ENCODE measurements at regions not wholly inside any gene's neighbourhood (a gene's known extent, or its start where the extent isn't known, plus 50 kb on each side); places are given as distances from the start of the nearest gene placed in this dataset.
A peak's percentile ranks its signal among the peaks of the same experiment; 100 is the strongest.

DNA sequence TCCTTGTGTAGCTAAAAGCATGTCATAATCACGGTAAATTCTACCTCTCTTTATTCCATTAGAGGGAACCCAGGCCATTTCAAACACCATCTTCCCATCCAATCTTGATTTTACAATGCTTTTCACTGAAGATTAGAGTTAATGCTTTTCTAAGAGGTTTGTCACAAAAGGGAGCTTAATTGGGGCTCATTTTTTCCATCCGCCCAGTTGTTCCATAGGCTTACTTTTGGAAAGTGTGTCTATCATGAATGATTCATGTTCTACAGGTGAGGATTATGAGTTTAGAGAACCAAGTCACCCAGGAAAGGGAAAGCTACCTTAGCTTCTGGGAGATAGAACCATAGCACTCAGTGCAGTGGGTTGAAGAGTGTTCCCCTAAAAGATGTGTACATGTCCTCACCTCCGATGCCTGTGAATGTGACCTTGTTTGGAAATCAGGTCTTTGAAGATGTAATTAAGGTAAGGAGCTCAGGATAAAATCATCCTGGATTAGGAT is 286.9 kb upstream of the RUNX1 start:
- 92 to 97% (median 94%) methylated on average over 3 of the region's 3 CpGs for WGBS, 4 donors
- no peak overlapping the region for H3K4me3 ChIP-seq
- H3K9me3 ChIP-seq (replicated peaks in 1 of 3), result no peaks in the 10 kb centered on the region
- no peaks in the 10 kb centered on the region for H3K4me1 ChIP-seq (replicated peaks in 1 of 2)
- intact Hi-C loops (cut with DNase I), result no loop called here
- no peaks in the 10 kb centered on the region for H3K36me3 ChIP-seq (replicated peaks in 1 of 2)
- no peak for TF ChIP-seq POLR2A (IDR thresholded peaks at IDR 0.05)
- TF ChIP-seq, protein P1, sequence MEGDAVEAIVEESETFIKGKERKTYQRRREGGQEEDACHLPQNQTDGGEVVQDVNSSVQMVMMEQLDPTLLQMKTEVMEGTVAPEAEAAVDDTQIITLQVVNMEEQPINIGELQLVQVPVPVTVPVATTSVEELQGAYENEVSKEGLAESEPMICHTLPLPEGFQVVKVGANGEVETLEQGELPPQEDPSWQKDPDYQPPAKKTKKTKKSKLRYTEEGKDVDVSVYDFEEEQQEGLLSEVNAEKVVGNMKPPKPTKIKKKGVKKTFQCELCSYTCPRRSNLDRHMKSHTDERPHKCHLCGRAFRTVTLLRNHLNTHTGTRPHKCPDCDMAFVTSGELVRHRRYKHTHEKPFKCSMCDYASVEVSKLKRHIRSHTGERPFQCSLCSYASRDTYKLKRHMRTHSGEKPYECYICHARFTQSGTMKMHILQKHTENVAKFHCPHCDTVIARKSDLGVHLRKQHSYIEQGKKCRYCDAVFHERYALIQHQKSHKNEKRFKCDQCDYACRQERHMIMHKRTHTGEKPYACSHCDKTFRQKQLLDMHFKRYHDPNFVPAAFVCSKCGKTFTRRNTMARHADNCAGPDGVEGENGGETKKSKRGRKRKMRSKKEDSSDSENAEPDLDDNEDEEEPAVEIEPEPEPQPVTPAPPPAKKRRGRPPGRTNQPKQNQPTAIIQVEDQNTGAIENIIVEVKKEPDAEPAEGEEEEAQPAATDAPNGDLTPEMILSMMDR (IDR thresholded peaks at IDR 0.05), result no peak
- DNase-seq, result no peak
- H3K27ac ChIP-seq, result no peak overlapping the region
- peaks cover 5% of the 10 kb centered on the region for H3K27me3 ChIP-seq

DNA sequence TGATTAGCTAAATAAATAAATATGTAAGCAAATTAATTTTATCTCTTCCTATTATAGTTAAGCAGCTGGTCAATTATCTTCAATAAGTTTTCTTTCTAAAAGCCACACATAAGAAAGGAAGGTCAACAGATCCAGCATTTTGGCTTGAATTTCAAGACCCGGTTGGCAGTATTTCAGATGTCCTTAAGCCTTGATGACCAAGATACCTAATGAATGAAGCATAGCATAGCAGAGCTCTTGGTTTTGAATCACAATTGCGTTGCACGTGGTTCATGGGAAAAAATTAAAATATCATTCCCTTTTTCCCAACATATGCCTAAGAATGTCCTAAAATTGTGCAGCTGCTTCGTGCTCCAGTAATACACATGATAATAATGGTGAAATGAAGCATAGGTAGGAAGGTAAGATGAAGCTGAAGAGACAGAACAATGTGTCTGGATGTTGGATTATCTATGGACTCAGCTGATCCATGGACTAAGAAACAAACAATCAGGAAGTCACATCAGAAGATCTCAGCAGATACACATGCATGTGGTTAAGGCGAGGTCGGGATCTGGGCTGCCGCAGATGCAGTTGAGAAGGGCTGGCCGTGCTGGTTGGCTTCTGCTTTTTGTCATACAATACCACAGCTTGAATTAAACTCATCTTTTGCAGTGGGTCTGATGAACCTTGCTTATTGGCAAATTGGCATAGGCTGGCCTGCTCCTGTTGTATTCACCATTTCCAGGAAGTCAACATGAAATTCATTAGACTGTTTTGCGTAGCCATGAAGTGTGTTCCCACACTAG is 284.9 kb upstream of the RUNX1 start:
- TF ChIP-seq, protein P1 (IDR thresholded peaks at IDR 0.05), result no peak
- no peak for TF ChIP-seq POLR2A (IDR thresholded peaks at IDR 0.05)
- H3K36me3 ChIP-seq (replicated peaks in 1 of 2), result no peaks in the 10 kb centered on the region
- DNase-seq, result peak in 1 of 7 donors; percentile 29
- no peaks in the 10 kb centered on the region for H3K9me3 ChIP-seq (replicated peaks in 1 of 3)
- no peaks in the 10 kb centered on the region for H3K4me1 ChIP-seq (replicated peaks in 1 of 2)
- H3K27ac ChIP-seq, result no peak overlapping the region
- no peak overlapping the region for H3K4me3 ChIP-seq
- peaks cover 5% of the 10 kb centered on the region for H3K27me3 ChIP-seq
- intact Hi-C loops (cut with DNase I), result no loop called here
- 75 to 83% (median 77%) methylated on average over 9 of the region's 9 CpGs for WGBS, 4 donors

DNA sequence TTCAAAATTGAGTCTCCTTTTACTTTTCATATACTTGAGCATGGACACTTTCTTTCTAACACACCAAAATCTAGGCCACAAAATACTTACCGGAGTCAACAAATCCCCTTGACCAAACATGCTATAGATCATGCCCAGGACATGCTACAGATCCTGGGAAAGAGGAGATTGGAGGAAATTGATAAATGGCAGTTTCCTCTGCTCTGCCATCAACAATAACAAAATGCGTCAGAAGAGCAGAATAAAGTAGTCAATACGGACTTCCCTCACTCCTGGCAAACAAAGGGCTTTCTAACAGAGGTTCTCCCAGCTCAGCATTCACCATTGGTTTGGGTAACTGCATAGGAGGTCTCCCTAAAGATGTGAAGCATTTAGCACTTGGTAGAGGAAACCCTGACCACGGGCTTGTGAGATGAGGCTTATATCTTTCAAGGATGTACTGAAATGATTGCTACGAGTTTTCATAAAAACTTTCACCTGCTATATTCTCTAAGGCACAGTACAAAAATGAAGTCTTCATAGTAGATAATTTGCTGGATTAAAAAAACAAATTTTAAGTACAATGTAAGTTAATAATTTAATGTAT is 283.8 kb upstream of the RUNX1 start:
- 68 to 81% (median 76%) methylated on average over 5 of the region's 5 CpGs for WGBS, 4 donors
- no peaks in the 10 kb centered on the region for H3K36me3 ChIP-seq (replicated peaks in 1 of 2)

More for the DNA sequence above, 283.8 kb upstream of the RUNX1 start:
- intact Hi-C loops (cut with DNase I), result no loop called here
- DNase-seq, result no peak
- Histone ChIP-seq H3K27ac (no peak overlapping the region), H3K27me3 (peaks cover 5% of the 10 kb centered on the region), H3K4me1 (replicated peaks in 1 of 2) (no peaks in the 10 kb centered on the region), H3K4me3 (no peak overlapping the region), H3K9me3 (replicated peaks in 1 of 3) (no peaks in the 10 kb centered on the region)
- TF ChIP-seq, protein P1 (IDR thresholded peaks at IDR 0.05), result no peak
- no peak for TF ChIP-seq POLR2A (IDR thresholded peaks at IDR 0.05)

Measured in adrenal gland (tissue), 9 donors.